Epithelial cell of prostate (primary cell): ENCODE measurements at regions not wholly inside any gene's neighbourhood (a gene's known extent, or its start where the extent isn't known, plus 50 kb on each side); places are given as distances from the start of the nearest gene placed in this dataset.
"Not testable (repeated sequence)": the region's sequence is repeated elsewhere in the genome, so short reads cannot be mapped to it uniquely, and the experiment has no call there.

Source experiments
- DNase-seq: peaks from one replicate; pipeline ENCODE4 v3.0.0-alpha.2; 2011; ENCODE audit warnings: low read depth, low spot score
- H3K27ac ChIP-seq: fragments of 450-650 bp; 2 replicates; pipeline ENCODE4 v1.5.1; 2017; ENCODE audit warnings: mild to moderate bottlenecking

DNA sequence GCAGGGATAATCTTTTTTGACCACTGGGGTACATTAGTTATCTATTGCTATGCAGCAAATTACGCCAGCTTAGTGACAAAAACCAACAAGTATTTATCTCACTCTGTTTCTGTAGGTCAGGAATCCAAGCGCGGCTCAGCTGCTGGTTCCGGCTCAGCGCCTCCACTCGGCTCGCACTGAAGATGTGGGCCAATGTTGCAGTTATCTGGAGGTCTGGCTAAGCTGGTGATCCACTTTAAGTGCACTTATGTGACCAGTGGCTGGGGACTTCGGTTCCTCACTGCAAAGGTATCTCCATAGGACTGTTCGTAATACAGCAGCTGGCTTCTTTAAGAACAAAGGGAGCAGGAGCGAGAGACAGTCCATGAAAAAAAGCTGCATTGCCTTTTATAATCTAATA, 591.9 kb downstream of the TMEM182 start:
- DNase-seq, result no peak

DNA sequence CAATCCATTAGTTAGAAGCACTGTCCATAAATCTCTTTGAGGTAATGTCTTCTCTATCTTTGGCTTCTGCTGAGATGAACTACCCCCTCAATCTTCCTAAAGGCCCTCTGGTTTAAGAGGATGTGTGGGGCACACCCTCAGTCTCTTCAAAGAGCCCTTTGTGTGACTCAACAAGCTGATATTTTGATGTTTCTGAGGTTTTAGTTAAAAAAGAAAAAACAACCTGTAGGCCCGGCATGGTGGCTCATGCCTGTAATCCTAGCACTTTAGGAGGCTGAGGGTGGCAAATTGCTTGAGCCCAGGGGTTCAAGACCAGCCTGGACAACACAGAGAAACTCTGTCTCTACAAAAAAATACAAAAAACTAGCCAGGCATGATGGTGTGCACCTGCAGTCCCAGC, 593.5 kb downstream of the TMEM182 start:
- H3K27ac ChIP-seq, result no peak overlapping the region
- DNase-seq, result no peak

More for the DNA sequence above, 591.9 kb downstream of the TMEM182 start:
- no peak overlapping the region for H3K27ac ChIP-seq

- no peak overlapping the region for H3K27ac ChIP-seq
- DNase-seq, result no peak
Measured at GRCh38 chr2:103361712-103362111, 599.9 kb downstream of the TMEM182 start.

DNA sequence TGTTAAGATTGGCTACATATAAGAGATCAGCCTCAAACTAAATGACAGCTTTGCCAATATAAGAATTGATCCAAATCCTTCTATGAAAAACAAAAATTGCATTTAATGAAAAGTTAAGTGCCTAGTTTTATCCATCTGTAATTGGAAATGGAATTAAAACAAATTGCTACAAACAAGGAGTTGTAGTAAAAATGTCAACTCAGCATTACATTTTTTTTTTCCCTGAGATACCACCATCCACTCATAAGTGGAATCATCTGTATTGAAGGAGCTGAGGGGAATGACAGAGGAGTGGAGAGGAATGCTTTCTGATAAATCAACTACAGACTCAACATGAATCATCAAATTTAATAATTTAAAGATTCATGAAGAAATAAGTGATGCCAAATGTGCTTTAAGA, 601.8 kb downstream of the TMEM182 start:
- no peak for DNase-seq
- H3K27ac ChIP-seq, result no peak overlapping the region

- H3K27ac ChIP-seq, result no peak overlapping the region
- DNase-seq, result no peak
Measured at GRCh38 chr2:103364177-103364576, 602.3 kb downstream of the TMEM182 start.

DNA sequence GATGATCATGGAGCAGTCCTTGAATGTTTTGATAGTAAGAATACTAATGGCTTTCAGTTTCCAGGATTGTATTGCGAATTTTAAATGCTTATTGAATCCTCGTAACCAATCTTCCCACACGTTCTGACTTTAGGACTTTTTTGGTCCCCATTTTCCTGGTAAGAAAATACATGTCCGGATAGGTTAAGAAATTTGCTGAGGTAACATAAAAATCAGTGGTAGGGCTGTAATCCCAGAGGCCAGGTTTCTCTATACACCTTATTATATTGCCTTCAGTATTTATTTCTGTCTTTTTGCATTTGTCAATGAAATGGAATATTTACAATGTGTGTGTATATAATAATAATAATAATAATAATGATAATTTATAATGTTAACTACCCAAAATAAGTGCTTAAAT, 603.2 kb downstream of the TMEM182 start:
- no peak for DNase-seq
- no peak overlapping the region for H3K27ac ChIP-seq

GRCh38 chr2:103367877-103368276, 606.0 kb downstream of the TMEM182 start:
- no peak for DNase-seq
- no peak overlapping the region for H3K27ac ChIP-seq

GRCh38 chr2:103383541-103383940, 621.7 kb downstream of the TMEM182 start:
- no peak overlapping the region for H3K27ac ChIP-seq
- no peak for DNase-seq

DNA sequence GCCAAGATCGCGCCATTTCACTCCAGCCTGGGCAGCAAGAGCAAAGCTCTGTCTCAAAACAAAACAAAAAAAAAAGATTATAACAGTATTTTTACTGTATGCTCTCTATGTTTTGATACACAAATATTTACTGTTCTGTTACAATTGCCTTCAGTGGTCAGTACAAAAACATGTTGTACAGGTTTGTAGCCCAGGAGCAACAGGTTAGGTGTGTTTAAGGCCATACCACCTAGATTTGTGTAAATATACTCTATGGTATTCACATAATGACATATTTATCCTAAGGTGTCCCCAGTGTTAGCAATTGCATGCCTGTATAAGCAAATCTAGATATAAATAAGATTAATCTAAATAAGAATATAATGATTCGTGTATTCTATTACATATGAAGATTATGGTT, 625.0 kb downstream of the TMEM182 start:
- DNase-seq, result no peak
- no peak overlapping the region for H3K27ac ChIP-seq

DNA sequence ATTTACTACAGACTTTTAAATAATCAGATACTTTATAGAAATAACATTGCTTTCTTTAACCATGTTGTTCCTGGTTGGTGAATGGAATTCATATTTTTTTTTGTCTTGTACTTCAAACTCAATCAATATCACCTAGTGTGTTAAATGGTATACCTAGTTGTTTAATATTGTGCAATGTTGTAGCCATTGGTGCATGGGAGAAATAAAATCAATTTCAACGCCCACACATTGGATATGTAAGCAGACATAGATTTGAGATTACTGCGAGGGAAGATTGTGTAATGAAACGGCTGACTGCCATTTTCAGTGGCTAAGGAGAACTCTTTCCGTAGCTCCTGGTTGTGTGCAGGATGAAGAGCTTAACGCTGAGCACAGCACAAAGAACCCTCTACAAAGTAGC, 626.1 kb downstream of the TMEM182 start:
- no peak for DNase-seq
- H3K27ac ChIP-seq, result no peak overlapping the region

DNA sequence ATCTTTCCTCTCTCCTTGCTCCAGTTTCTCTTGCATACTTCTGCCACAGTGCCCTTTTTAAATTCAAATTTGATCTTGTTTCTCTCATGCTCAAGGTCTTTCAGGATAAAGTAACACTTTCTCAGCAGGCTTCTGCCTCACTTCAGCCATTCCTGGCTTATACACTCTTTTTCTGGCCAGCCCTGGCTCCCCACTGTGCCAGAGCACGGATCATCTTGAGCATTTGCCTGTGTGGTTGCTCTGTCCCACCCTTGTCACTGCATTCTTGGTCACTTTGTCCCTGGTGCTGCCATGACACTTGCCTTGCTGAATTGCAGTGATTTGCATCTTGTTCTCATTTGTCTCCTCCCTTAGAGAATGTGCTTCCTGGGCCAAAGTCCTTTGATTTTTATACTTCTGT, 634.3 kb downstream of the TMEM182 start:
- no peak overlapping the region for H3K27ac ChIP-seq
- DNase-seq, result no peak

DNA sequence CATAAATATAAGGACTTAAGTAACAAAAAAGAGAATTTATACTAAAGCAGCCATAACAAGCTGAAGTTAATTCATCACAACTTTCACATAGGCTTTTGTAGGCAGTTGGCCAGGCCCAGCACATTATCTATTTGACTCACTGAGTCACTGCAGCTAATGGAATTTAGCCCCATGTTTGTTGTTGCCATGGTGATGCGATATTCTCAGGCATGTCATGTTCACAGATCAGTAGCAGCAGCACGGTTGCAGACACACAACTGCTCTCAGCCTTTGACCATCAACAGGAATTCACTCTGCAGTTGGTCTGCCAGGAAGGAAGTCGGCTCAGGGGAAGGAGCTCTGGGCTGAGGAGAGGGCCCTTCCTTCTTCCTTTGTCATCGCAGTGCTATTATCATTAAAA, 639.8 kb downstream of the TMEM182 start:
- no peak for DNase-seq
- H3K27ac ChIP-seq, result no peak overlapping the region

DNA sequence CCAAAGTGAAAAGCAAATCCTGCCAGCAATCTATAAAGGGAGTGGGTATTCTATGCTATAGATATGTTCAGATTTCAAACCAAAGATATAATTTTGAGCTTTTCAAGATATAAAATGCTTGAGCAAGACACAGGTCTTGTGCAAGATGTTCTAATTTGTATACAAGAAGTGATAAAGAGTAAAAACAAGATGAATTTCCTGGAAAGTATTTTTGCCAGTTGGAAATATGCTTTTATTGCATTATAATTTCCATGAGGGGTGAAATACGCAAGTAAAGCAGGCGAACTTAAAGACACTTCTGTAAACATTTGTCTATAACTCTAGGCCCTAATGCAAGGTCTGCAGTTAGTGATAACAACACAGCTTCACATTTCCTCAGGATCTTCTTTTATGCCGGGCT, 640.5 kb downstream of the TMEM182 start:
- DNase-seq, result no peak
- no peak overlapping the region for H3K27ac ChIP-seq

GRCh38 chr2:103402944-103403343, 641.1 kb downstream of the TMEM182 start:
- no peak for DNase-seq
- no peak overlapping the region for H3K27ac ChIP-seq

DNA sequence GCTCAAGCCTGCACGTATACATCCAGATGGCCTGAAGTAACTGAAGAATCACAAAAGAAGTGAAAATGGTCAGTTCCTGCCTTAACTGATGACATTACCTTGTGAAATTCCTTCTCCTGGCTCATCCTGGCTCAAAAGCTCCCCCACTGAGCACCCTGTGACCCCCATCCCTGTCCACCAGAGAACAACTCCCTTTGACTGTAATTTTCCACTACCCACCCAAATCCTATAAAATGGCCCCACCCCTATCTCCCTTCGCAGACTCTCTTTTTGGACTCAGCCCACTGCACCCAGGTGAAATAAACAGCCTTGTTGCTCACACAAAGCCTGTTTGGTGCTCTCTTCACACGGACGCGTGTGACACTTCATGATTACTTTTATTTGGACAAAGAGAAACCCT, 641.6 kb downstream of the TMEM182 start:
- H3K27ac ChIP-seq, DNase-seq: not testable (repeated sequence)

- DNase-seq, result no peak
- no peak overlapping the region for H3K27ac ChIP-seq
Measured at GRCh38 chr2:103410221-103410620, 648.4 kb downstream of the TMEM182 start.

DNA sequence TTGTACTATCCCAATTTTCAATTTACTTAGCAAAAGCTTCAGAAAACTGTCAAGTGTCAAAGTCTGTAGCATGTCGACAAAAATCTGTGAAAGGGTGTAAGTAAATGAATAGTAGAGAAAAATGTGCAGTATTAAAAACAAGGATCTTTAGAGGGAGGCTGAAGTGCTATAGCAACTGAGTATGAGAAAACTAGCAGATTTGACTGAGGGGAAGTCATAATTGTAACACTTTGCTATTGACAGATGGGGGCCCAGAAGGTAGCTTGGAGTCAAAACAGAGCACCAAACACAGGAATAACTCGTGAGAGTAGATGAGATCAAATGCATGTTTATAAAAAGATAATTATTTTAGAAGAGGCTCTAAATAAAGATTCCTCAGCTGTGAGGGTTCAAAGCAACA, 657.7 kb downstream of the TMEM182 start:
- no peak overlapping the region for H3K27ac ChIP-seq
- no peak for DNase-seq

DNA sequence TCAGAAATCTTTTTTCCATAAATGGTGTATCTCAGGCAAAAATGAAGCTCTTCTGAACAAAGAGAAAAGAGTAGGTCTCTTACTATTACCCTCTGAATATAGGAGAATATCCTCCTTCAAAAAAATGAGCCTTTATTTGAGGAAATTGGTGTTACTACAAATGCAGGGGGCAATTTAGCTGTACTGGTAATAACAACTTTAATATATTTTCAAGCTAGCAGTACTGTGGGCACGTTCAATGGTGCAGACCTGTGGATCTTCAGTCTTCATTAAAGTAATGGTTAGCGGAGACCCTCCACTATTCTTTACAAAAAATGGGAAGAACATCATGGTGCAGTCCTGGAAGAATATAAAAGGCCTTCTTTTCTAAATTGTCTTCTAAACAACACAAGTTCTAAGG, 661.3 kb downstream of the TMEM182 start:
- no peak overlapping the region for H3K27ac ChIP-seq
- DNase-seq, result no peak

- H3K27ac ChIP-seq, result no peak overlapping the region
- no peak for DNase-seq
Measured at GRCh38 chr2:103427567-103427966, 665.7 kb downstream of the TMEM182 start.

GRCh38 chr2:103430191-103430590, 668.4 kb downstream of the TMEM182 start:
- DNase-seq, result no peak
- no peak overlapping the region for H3K27ac ChIP-seq

GRCh38 chr2:103435010-103435409, 673.2 kb downstream of the TMEM182 start:
- H3K27ac ChIP-seq, result no peak overlapping the region
- DNase-seq, result peak; percentile 26

- DNase-seq, result no peak
Measured at GRCh38 chr2:103437161-103437560, 675.3 kb downstream of the TMEM182 start.

GRCh38 chr2:103445347-103445746, 683.5 kb downstream of the TMEM182 start:
- DNase-seq, result no peak

More at GRCh38 chr2:103437161-103437560, 675.3 kb downstream of the TMEM182 start:
- no peak overlapping the region for H3K27ac ChIP-seq

More at GRCh38 chr2:103445347-103445746, 683.5 kb downstream of the TMEM182 start:
- no peak overlapping the region for H3K27ac ChIP-seq
